GM23338 (cell line): ENCODE measurements at regions not wholly inside any gene's neighbourhood (a gene's known extent, or its start where the extent isn't known, plus 50 kb on each side); places are given as distances from the start of the nearest gene placed in this dataset.

Source experiments
- ATAC-seq: fragments of 200-7000 bp; cut with Tn5 transposase; 3 replicates; pipeline ENCODE4 v1.9.1; 2020
- DNase-seq: peaks from one replicate; pipeline ENCODE4 v3.0.0-alpha.2; 2015; ENCODE audit warnings: low spot score
- H2AFZ ChIP-seq: fragments of 200-600 bp; sonication (generic); 2 replicates; pipeline ENCODE4 v1.8.0; 2016; ENCODE audit warnings: antibody characterized with exemption, mild to moderate bottlenecking, moderate library complexity
- H3F3A ChIP-seq: fragments of 200-600 bp; sonication (generic); replicated peaks from 2 replicates; pipeline ENCODE4 v1.8.0; 2017; ENCODE audit warnings: antibody characterized with exemption, mixed run types, low read depth
- H3K27ac ChIP-seq: fragments of 200-600 bp; sonication (generic); 2 replicates; pipeline ENCODE4 v1.6.1; 2016; ENCODE audit warnings: low read depth
- H3K27me3 ChIP-seq: fragments of 200-600 bp; sonication (generic); 2 replicates; pipeline ENCODE4 v1.8.0; 2016; ENCODE audit warnings: mild to moderate bottlenecking, mixed run types, moderate library complexity; ENCODE audit not compliant: insufficient read depth
- H3K36me3 ChIP-seq: fragments of 200-600 bp; sonication (generic); 2 replicates; pipeline ENCODE4 v1.8.0; 2016; ENCODE audit warnings: mild to moderate bottlenecking; ENCODE audit not compliant: insufficient read depth
- H3K4me1 ChIP-seq: fragments of 200-600 bp; sonication (generic); 2 replicates; pipeline ENCODE4 v1.8.0; 2016; ENCODE audit warnings: mild to moderate bottlenecking, moderate library complexity; ENCODE audit not compliant: insufficient read depth
- H3K4me2 ChIP-seq: fragments of 200-600 bp; sonication (generic); 2 replicates; pipeline ENCODE4 v1.7.1; 2017; ENCODE audit warnings: mixed run types
- H3K4me3 ChIP-seq: fragments of 200-600 bp; sonication (generic); 2 replicates; pipeline ENCODE4 v1.6.1; 2016; ENCODE audit warnings: mixed run types
- H3K79me2 ChIP-seq: fragments of 200-600 bp; sonication (generic); replicated peaks from 2 replicates; pipeline ENCODE4 v1.8.0; 2017; ENCODE audit warnings: mild to moderate bottlenecking; ENCODE audit not compliant: insufficient read depth
- H3K9me2 ChIP-seq: fragments of 200-600 bp; sonication (generic); 2 replicates; pipeline ENCODE4 v1.8.0; 2017; ENCODE audit not compliant: insufficient read depth
- H4K20me1 ChIP-seq: fragments of 200-600 bp; sonication (generic); replicated peaks from 2 replicates; pipeline ENCODE4 v1.8.0; 2017; ENCODE audit warnings: mild to moderate bottlenecking; ENCODE audit not compliant: insufficient read depth
- H3K27ac Mint-ChIP-seq: 2 replicates; pipeline ENCODE4 v1.8.0; 2020; ENCODE audit warnings: inconsistent platforms, mild to moderate bottlenecking, moderate library complexity, mixed read lengths
- H3K27me3 Mint-ChIP-seq: 3 replicates; pipeline ENCODE4 v1.8.0; 2022; ENCODE audit warnings: low read depth, mild to moderate bottlenecking, moderate library complexity, mixed read lengths, inconsistent platforms; ENCODE audit not compliant: insufficient read depth, poor library complexity
- H3K36me3 Mint-ChIP-seq: 3 replicates; pipeline ENCODE4 v1.8.0; 2021; ENCODE audit warnings: low read depth, mild to moderate bottlenecking, inconsistent platforms, moderate library complexity, mixed read lengths
- H3K4me1 Mint-ChIP-seq: 3 replicates; pipeline ENCODE4 v1.8.0; 2020; ENCODE audit warnings: mild to moderate bottlenecking, inconsistent platforms, mixed read lengths
- H3K4me3 Mint-ChIP-seq: 3 replicates; pipeline ENCODE4 v1.8.0; 2021; ENCODE audit warnings: moderate library complexity, mild to moderate bottlenecking, inconsistent platforms, mixed read lengths
- H3K9me3 Mint-ChIP-seq: 3 replicates; pipeline ENCODE4 v1.8.0; 2020; ENCODE audit warnings: moderate library complexity, mild to moderate bottlenecking, inconsistent platforms, mixed read lengths
- CREB1 ChIP-seq: fragments of 250-450 bp; sonication (Bioruptor Pico); IDR thresholded peaks from 2 replicates; pipeline ENCODE4 v1.5.0; 2020; ENCODE audit warnings: low read depth, mild to moderate bottlenecking, moderate library complexity
- EZH2 ChIP-seq: fragments of 200-600 bp; sonication (generic); IDR thresholded peaks from one replicate; pipeline ENCODE4 v1.8.0; 2017; ENCODE audit warnings: antibody characterized with exemption, mild to moderate bottlenecking, low read depth; ENCODE audit not compliant: unreplicated experiment
- EZH2phosphoT487 ChIP-seq: fragments of 200-600 bp; sonication (generic); IDR thresholded peaks from one replicate; pipeline ENCODE4 v1.8.1; 2018; ENCODE audit warnings: antibody characterized with exemption; ENCODE audit not compliant: unreplicated experiment
- JUNB ChIP-seq: IDR thresholded peaks from one replicate; pipeline ENCODE4 v1.6.1; 2016; ENCODE audit warnings: antibody characterized with exemption; ENCODE audit not compliant: unreplicated experiment
- NANOG ChIP-seq: IDR thresholded peaks from 2 replicates; pipeline ENCODE4 v1.6.1; 2016; ENCODE audit warnings: antibody characterized with exemption, borderline replicate concordance
- POLR2AphosphoS5 ChIP-seq: IDR thresholded peaks from 2 replicates; pipeline ENCODE4 v1.6.1; 2016; ENCODE audit warnings: antibody characterized with exemption, low read depth
- STAT1 ChIP-seq: IDR thresholded peaks from one replicate; pipeline ENCODE4 v1.6.1; 2016; ENCODE audit warnings: antibody characterized with exemption; ENCODE audit not compliant: unreplicated experiment
- ZNF114 ChIP-seq: fragments of 250-450 bp; sonication (Bioruptor Pico); IDR thresholded peaks from 2 replicates; pipeline ENCODE4 v1.5.0; 2020; ENCODE audit warnings: mild to moderate bottlenecking, moderate library complexity
- ZNF331 ChIP-seq: fragments of 250-450 bp; sonication (Bioruptor Pico); IDR thresholded peaks from 2 replicates; pipeline ENCODE4 v1.5.0; 2020; ENCODE audit warnings: low read depth, mild to moderate bottlenecking, moderate library complexity
- TF ChIP-seq, protein P1 (sequence below): fragments of 250-450 bp; sonication (Bioruptor Pico); IDR thresholded peaks from 2 replicates; pipeline ENCODE4 v1.5.0; 2020; ENCODE audit warnings: mild to moderate bottlenecking, moderate library complexity
- TF ChIP-seq, protein P2 (sequence below), 2 experiments: fragments of 200-600 bp in 1 of 2; sonication (generic) in 1 of 2; conservative IDR thresholded peaks; 2 replicates each; pipeline versions ENCODE4 v1.5.1 to v1.6.1; 2016 to 2017; ENCODE audit warnings: antibody characterized with exemption in 2 of 2, low read depth in 2 of 2, mild to moderate bottlenecking in 2 of 2, moderate library complexity in 1 of 2
- TF ChIP-seq, protein P3 (sequence below): IDR thresholded peaks from 2 replicates; pipeline ENCODE4 v1.6.1; 2016; ENCODE audit warnings: antibody characterized with exemption
- TF ChIP-seq, protein P4 (sequence below): IDR thresholded peaks from one replicate; pipeline ENCODE4 v1.6.1; 2018; ENCODE audit warnings: antibody characterized with exemption; ENCODE audit not compliant: unreplicated experiment

DNA sequence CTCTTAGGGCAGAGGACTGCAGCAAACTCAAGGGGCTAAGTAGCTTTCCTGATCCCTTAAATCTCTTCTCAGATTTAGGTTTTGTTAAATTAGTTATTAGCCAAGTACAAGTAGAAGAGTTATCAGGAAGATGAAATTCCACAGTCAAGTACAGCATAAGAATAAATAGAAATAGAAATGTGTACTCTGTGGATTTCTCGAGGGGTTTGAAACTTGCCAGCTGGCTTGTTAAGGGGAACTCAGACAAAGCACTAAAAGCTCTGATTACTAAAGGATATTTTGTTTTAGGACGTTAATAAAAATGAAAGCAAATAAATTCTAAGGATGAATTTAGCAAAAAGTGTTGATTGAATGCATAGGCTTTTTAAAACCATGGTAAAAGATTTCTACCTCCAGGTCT lies 654.6 kb downstream of the RAPGEF2 start:
- Mint-ChIP-seq H3K9me3 (peaks cover 20% of the 10 kb centered on the region), H3K4me1 (no peaks in the 10 kb centered on the region), H3K27me3 (peaks cover 2% of the 10 kb centered on the region), H3K36me3 (peaks cover 15% of the 10 kb centered on the region), H3K4me3 (no peak overlapping the region), H3K27ac (no peak overlapping the region)
- Histone ChIP-seq H4K20me1 (no peaks in the 10 kb centered on the region), H3K36me3 (no peaks in the 10 kb centered on the region), H3F3A (no peaks in the 10 kb centered on the region), H3K4me3 (no peak overlapping the region), H2AFZ (no peak overlapping the region), H3K9me2 (no peaks in the 10 kb centered on the region), H3K79me2 (no peaks in the 10 kb centered on the region), H3K4me2 (no peak overlapping the region), H3K27ac (no peak overlapping the region), H3K27me3 (no peaks in the 10 kb centered on the region), H3K4me1 (no peaks in the 10 kb centered on the region)
- TF ChIP-seq POLR2AphosphoS5 (no peak), CREB1 (CRISPR knock-in tag) (no peak), ZNF114 (CRISPR knock-in tag) (no peak), JUNB (no peak), EZH2 (no peak), EZH2phosphoT487 (no peak), STAT1 (no peak), ZNF331 (CRISPR knock-in tag) (no peak), NANOG (no peak)
- TF ChIP-seq, protein P1, sequence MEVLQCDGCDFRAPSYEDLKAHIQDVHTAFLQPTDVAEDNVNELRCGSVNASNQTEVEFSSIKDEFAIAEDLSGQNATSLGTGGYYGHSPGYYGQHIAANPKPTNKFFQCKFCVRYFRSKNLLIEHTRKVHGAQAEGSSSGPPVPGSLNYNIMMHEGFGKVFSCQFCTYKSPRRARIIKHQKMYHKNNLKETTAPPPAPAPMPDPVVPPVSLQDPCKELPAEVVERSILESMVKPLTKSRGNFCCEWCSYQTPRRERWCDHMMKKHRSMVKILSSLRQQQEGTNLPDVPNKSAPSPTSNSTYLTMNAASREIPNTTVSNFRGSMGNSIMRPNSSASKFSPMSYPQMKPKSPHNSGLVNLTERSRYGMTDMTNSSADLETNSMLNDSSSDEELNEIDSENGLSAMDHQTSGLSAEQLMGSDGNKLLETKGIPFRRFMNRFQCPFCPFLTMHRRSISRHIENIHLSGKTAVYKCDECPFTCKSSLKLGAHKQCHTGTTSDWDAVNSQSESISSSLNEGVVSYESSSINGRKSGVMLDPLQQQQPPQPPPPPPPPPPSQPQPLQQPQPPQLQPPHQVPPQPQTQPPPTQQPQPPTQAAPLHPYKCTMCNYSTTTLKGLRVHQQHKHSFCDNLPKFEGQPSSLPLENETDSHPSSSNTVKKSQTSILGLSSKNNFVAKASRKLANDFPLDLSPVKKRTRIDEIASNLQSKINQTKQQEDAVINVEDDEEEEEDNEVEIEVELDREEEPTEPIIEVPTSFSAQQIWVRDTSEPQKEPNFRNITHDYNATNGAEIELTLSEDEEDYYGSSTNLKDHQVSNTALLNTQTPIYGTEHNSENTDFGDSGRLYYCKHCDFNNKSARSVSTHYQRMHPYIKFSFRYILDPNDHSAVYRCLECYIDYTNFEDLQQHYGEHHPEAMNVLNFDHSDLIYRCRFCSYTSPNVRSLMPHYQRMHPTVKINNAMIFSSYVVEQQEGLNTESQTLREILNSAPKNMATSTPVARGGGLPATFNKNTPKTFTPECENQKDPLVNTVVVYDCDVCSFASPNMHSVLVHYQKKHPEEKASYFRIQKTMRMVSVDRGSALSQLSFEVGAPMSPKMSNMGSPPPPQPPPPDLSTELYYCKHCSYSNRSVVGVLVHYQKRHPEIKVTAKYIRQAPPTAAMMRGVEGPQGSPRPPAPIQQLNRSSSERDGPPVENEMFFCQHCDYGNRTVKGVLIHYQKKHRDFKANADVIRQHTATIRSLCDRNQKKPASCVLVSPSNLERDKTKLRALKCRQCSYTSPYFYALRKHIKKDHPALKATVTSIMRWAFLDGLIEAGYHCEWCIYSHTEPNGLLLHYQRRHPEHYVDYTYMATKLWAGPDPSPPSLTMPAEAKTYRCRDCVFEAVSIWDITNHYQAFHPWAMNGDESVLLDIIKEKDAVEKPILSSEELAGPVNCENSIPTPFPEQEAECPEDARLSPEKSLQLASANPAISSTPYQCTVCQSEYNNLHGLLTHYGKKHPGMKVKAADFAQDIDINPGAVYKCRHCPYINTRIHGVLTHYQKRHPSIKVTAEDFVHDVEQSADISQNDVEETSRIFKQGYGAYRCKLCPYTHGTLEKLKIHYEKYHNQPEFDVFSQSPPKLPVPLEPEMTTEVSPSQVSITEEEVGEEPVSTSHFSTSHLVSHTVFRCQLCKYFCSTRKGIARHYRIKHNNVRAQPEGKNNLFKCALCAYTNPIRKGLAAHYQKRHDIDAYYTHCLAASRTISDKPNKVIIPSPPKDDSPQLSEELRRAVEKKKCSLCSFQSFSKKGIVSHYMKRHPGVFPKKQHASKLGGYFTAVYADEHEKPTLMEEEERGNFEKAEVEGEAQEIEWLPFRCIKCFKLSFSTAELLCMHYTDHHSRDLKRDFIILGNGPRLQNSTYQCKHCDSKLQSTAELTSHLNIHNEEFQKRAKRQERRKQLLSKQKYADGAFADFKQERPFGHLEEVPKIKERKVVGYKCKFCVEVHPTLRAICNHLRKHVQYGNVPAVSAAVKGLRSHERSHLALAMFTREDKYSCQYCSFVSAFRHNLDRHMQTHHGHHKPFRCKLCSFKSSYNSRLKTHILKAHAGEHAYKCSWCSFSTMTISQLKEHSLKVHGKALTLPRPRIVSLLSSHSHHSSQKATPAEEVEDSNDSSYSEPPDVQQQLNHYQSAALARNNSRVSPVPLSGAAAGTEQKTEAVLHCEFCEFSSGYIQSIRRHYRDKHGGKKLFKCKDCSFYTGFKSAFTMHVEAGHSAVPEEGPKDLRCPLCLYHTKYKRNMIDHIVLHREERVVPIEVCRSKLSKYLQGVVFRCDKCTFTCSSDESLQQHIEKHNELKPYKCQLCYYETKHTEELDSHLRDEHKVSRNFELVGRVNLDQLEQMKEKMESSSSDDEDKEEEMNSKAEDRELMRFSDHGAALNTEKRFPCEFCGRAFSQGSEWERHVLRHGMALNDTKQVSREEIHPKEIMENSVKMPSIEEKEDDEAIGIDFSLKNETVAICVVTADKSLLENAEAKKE: no peak
- TF ChIP-seq, protein P2, sequence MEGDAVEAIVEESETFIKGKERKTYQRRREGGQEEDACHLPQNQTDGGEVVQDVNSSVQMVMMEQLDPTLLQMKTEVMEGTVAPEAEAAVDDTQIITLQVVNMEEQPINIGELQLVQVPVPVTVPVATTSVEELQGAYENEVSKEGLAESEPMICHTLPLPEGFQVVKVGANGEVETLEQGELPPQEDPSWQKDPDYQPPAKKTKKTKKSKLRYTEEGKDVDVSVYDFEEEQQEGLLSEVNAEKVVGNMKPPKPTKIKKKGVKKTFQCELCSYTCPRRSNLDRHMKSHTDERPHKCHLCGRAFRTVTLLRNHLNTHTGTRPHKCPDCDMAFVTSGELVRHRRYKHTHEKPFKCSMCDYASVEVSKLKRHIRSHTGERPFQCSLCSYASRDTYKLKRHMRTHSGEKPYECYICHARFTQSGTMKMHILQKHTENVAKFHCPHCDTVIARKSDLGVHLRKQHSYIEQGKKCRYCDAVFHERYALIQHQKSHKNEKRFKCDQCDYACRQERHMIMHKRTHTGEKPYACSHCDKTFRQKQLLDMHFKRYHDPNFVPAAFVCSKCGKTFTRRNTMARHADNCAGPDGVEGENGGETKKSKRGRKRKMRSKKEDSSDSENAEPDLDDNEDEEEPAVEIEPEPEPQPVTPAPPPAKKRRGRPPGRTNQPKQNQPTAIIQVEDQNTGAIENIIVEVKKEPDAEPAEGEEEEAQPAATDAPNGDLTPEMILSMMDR (conservative IDR thresholded peaks at IDR 0.05; ENCODE audit: low read depth in 2 of 2): no peak
- TF ChIP-seq, protein P3, sequence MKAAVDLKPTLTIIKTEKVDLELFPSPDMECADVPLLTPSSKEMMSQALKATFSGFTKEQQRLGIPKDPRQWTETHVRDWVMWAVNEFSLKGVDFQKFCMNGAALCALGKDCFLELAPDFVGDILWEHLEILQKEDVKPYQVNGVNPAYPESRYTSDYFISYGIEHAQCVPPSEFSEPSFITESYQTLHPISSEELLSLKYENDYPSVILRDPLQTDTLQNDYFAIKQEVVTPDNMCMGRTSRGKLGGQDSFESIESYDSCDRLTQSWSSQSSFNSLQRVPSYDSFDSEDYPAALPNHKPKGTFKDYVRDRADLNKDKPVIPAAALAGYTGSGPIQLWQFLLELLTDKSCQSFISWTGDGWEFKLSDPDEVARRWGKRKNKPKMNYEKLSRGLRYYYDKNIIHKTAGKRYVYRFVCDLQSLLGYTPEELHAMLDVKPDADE: no peak
- TF ChIP-seq, protein P4, sequence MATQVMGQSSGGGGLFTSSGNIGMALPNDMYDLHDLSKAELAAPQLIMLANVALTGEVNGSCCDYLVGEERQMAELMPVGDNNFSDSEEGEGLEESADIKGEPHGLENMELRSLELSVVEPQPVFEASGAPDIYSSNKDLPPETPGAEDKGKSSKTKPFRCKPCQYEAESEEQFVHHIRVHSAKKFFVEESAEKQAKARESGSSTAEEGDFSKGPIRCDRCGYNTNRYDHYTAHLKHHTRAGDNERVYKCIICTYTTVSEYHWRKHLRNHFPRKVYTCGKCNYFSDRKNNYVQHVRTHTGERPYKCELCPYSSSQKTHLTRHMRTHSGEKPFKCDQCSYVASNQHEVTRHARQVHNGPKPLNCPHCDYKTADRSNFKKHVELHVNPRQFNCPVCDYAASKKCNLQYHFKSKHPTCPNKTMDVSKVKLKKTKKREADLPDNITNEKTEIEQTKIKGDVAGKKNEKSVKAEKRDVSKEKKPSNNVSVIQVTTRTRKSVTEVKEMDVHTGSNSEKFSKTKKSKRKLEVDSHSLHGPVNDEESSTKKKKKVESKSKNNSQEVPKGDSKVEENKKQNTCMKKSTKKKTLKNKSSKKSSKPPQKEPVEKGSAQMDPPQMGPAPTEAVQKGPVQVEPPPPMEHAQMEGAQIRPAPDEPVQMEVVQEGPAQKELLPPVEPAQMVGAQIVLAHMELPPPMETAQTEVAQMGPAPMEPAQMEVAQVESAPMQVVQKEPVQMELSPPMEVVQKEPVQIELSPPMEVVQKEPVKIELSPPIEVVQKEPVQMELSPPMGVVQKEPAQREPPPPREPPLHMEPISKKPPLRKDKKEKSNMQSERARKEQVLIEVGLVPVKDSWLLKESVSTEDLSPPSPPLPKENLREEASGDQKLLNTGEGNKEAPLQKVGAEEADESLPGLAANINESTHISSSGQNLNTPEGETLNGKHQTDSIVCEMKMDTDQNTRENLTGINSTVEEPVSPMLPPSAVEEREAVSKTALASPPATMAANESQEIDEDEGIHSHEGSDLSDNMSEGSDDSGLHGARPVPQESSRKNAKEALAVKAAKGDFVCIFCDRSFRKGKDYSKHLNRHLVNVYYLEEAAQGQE: no peak
- DNase-seq: no peak
- no peak for ATAC-seq
